Karpas-422 (cell line): ENCODE measurements at regions not wholly inside any gene's neighbourhood (a gene's known extent, or its start where the extent isn't known, plus 50 kb on each side); places are given as distances from the start of the nearest gene placed in this dataset.
"Not testable (repeated sequence)": the region's sequence is repeated elsewhere in the genome, so short reads cannot be mapped to it uniquely, and the experiment has no call there.

Source experiments
- DNase-seq: peaks from one replicate; pipeline ENCODE4 v3.0.0-alpha.2; 2015
- H2AFZ ChIP-seq: fragments of 200-600 bp; sonication (generic); 2 replicates; pipeline ENCODE4 v1.6.1; 2014; ENCODE audit warnings: antibody characterized with exemption, low read length, mixed read lengths
- H3K27ac ChIP-seq: fragments of 200-600 bp; sonication (generic); 2 replicates; pipeline ENCODE4 v1.5.1; 2014; ENCODE audit warnings: mild to moderate bottlenecking, low read length, moderate library complexity
- H3K27me3 ChIP-seq: fragments of 200-600 bp; sonication (generic); 2 replicates; pipeline ENCODE4 v1.6.1; 2014; ENCODE audit warnings: low read length, mixed read lengths
- H3K36me3 ChIP-seq: fragments of 200-600 bp; sonication (generic); 2 replicates; pipeline ENCODE4 v1.6.1; 2014; ENCODE audit warnings: low read length, mixed read lengths; ENCODE audit not compliant: insufficient read depth
- H3K4me1 ChIP-seq: fragments of 200-600 bp; sonication (generic); 2 replicates; pipeline ENCODE4 v1.6.1; 2014; ENCODE audit warnings: mild to moderate bottlenecking, low read length, mixed read lengths
- H3K4me2 ChIP-seq: fragments of 200-600 bp; sonication (generic); 2 replicates; pipeline ENCODE4 v1.6.1; 2014; ENCODE audit warnings: low read length, low read depth, mild to moderate bottlenecking; ENCODE audit not compliant: poor library complexity, severe bottlenecking
- H3K4me3 ChIP-seq: fragments of 200-600 bp; sonication (generic); 2 replicates; pipeline ENCODE4 v1.5.1; 2014; ENCODE audit warnings: mild to moderate bottlenecking, antibody characterized with exemption, low read length, mixed read lengths
- H3K79me2 ChIP-seq: fragments of 200-600 bp; sonication (generic); 2 replicates; pipeline ENCODE4 v1.6.1; 2014; ENCODE audit warnings: mild to moderate bottlenecking, low read length, mixed read lengths
- H3K9ac ChIP-seq: fragments of 200-600 bp; sonication (generic); 2 replicates; pipeline ENCODE4 v1.6.0; 2014; ENCODE audit warnings: low read length
- H3K9me2 ChIP-seq: fragments of 200-600 bp; sonication (generic), shearing (Covaris generic); replicated peaks from 2 replicates; pipeline ENCODE4 v1.6.0; 2014; ENCODE audit warnings: mild to moderate bottlenecking, low read length, moderate library complexity; ENCODE audit not compliant: insufficient read depth
- H3K9me3 ChIP-seq: fragments of 300-700, 200-600 bp; sonication (generic); 2 replicates; pipeline ENCODE4 v1.6.1; 2014; ENCODE audit warnings: low read length, mixed read lengths
- H4K20me1 ChIP-seq: fragments of 200-600 bp; sonication (generic); 2 replicates; pipeline ENCODE4 v1.6.1; 2014; ENCODE audit warnings: mild to moderate bottlenecking, antibody characterized with exemption, low read length, low read depth; ENCODE audit not compliant: insufficient read depth

DNA sequence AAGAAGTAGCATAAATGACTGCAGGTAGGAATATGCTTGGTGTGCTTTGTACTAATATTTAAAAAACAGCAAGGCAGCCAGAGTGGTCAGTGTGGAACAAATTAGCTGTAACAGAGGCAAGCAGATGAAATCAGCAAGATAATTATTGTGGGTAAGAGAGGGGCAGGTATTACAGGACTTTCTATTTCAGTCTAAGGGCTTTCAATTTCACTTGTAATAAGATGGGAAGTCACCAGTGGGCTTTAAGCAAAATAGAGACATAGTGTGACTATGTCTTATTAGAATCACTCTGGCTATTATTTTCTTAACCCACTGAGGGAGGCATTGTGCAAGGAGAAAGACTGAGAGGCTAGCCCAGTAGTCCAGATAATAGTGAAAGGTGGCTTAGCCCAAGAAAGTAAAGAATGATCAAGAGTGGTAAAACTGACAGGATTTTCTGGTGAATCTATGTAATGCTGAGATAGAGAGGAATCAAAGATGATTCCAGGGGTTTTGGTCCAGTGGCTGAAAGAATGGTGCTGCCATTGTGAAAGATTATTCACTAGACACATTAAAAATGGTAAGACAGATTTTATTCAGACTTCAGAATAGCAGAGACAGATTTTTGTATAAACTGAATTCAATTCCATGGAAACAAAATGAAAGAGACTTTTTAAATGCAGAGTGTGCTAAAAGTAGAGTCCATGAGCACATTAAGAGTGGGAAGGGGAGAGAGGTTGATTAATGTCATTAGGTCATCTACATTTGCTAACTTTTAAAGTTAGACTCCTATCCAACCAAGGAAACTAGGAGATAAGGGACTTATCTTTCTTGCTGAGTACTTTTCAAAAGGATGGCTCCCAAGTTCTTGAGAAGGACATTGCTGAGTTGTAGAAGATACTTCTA lies 1136.0 kb downstream of the HACE1 start:
- Histone ChIP-seq H3K9me2 (no peaks in the 10 kb centered on the region), H3K9ac (no peak overlapping the region), H3K27ac (no peak overlapping the region), H3K4me2 (no peak overlapping the region), H3K4me3 (no peak overlapping the region), H3K36me3 (no peaks in the 10 kb centered on the region), H3K27me3 (no peaks in the 10 kb centered on the region), H3K4me1 (no peaks in the 10 kb centered on the region), H3K79me2 (no peaks in the 10 kb centered on the region), H4K20me1 (no peaks in the 10 kb centered on the region), H3K9me3 (no peaks in the 10 kb centered on the region), H2AFZ (no peak overlapping the region)
- DNase-seq, result no peak

- H4K20me1 ChIP-seq, result no peaks in the 10 kb centered on the region
- no peaks in the 10 kb centered on the region for H3K9me3 ChIP-seq
- no peaks in the 10 kb centered on the region for H3K4me1 ChIP-seq
- no peak overlapping the region for H3K4me2 ChIP-seq
- no peak overlapping the region for H3K9ac ChIP-seq
- no peaks in the 10 kb centered on the region for H3K27me3 ChIP-seq
- H3K27ac ChIP-seq, result no peak overlapping the region
- no peak overlapping the region for H3K4me3 ChIP-seq
- H2AFZ ChIP-seq, result no peak overlapping the region
- DNase-seq, result no peak
- no peaks in the 10 kb centered on the region for H3K79me2 ChIP-seq
- H3K36me3 ChIP-seq, result no peaks in the 10 kb centered on the region
- H3K9me2 ChIP-seq, result no peaks in the 10 kb centered on the region
Measured at GRCh38 chr6:103722683-103723082, 1137.0 kb downstream of the HACE1 start.

GRCh38 chr6:103721923-103722322 lies 1137.8 kb downstream of the HACE1 start:
- Histone ChIP-seq H3K27me3 (no peaks in the 10 kb centered on the region), H3K36me3 (no peaks in the 10 kb centered on the region), H3K4me3 (no peak overlapping the region), H4K20me1 (no peaks in the 10 kb centered on the region), H3K4me1 (no peaks in the 10 kb centered on the region), H3K27ac (no peak overlapping the region), H3K9ac (no peak overlapping the region), H3K9me3 (no peaks in the 10 kb centered on the region), H3K9me2 (no peaks in the 10 kb centered on the region), H3K79me2 (no peaks in the 10 kb centered on the region), H2AFZ (no peak overlapping the region), H3K4me2 (no peak overlapping the region)
- no peak for DNase-seq

DNA sequence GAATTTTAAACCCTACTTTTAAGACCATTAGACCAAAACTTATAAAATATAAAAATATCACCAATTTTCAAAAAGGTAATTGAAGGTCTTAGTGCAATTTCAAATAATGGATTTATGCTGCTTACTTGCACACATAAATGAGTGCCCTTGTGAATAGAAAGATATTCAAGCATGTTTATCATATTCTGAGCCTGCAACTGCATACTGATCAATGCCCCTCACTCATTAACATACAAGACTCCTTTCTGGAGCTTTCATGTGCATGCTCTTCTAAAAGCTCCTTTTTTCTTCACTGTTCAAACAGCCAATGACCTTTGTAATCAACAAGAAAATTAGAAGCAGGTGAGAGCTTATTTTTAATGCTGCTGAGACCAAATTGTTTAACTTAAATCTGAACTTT lies 1139.3 kb downstream of the HACE1 start:
- Histone ChIP-seq H3K27me3 (no peaks in the 10 kb centered on the region), H3K4me3 (no peak overlapping the region), H3K4me1 (no peaks in the 10 kb centered on the region), H4K20me1 (no peaks in the 10 kb centered on the region), H3K9me2 (no peaks in the 10 kb centered on the region), H2AFZ (no peak overlapping the region), H3K9me3 (no peaks in the 10 kb centered on the region), H3K9ac (no peak overlapping the region), H3K4me2 (no peak overlapping the region), H3K36me3 (no peaks in the 10 kb centered on the region), H3K79me2 (no peaks in the 10 kb centered on the region), H3K27ac (no peak overlapping the region)
- no peak for DNase-seq

- Histone ChIP-seq H3K9me2 (no peaks in the 10 kb centered on the region), H4K20me1 (no peaks in the 10 kb centered on the region), H3K36me3 (no peaks in the 10 kb centered on the region), H3K9me3 (no peaks in the 10 kb centered on the region), H3K79me2 (no peaks in the 10 kb centered on the region), H3K4me2 (no peak overlapping the region), H3K27me3 (no peaks in the 10 kb centered on the region), H3K9ac (no peak overlapping the region), H3K4me1 (no peaks in the 10 kb centered on the region), H3K4me3 (no peak overlapping the region), H2AFZ (no peak overlapping the region), H3K27ac (no peak overlapping the region)
- DNase-seq, result no peak
Measured at GRCh38 chr6:103719545-103719944, 1140.2 kb downstream of the HACE1 start.

DNA sequence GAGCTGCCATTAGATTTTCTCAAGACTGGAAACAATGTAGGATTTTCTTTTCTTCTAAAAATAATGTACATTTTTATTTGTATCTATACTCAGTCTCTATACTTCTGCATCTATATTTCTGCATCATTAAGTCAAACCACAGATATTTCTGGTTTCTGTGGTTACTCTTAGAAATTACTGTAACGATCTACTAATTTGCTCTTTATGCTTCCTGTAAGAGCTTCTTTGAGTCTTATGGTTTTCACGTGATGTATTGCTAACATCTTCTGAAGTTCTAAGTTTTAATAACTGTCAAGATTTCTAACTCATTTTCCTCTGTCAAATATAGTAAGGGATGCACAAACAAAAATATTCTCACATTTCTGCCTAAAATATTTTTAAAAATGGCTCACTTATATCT lies 1144.5 kb downstream of the HACE1 start:
- no peaks in the 10 kb centered on the region for H3K79me2 ChIP-seq
- no peak for DNase-seq
- no peaks in the 10 kb centered on the region for H4K20me1 ChIP-seq
- H3K9ac ChIP-seq, result no peak overlapping the region
- no peaks in the 10 kb centered on the region for H3K27me3 ChIP-seq
- H3K4me3 ChIP-seq, result no peak overlapping the region
- H3K4me2 ChIP-seq, result no peak overlapping the region
- H3K36me3 ChIP-seq, result no peaks in the 10 kb centered on the region
- H3K27ac ChIP-seq, result no peak overlapping the region
- no peaks in the 10 kb centered on the region for H3K4me1 ChIP-seq
- no peak overlapping the region for H2AFZ ChIP-seq
- no peaks in the 10 kb centered on the region for H3K9me3 ChIP-seq
- H3K9me2 ChIP-seq, result no peaks in the 10 kb centered on the region

DNA sequence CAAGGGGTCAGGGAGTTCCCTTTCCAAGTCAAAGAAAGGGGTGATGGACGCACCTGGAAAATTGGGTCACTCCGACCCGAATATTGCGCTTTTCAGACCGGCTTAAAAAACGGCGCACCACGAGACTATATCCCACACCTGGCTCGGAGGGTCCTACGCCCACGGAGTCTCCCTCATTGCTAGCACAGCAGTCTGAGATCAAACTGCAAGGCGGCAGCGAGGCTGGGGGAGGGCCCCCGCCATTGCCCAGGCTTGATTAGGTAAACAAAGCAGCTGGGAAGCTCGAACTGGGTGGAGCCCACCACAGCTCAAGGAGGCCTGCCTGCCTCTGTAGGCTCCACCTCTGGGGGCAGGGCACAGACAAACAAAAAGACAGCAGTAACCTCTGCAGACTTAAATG lies 1150.5 kb downstream of the HACE1 start:
- H3K9ac ChIP-seq, H3K9me2 ChIP-seq, H4K20me1 ChIP-seq, H2AFZ ChIP-seq, H3K4me1 ChIP-seq, H3K4me3 ChIP-seq, H3K9me3 ChIP-seq, DNase-seq, H3K27ac ChIP-seq, H3K79me2 ChIP-seq, H3K4me2 ChIP-seq, H3K27me3 ChIP-seq, H3K36me3 ChIP-seq: not testable (repeated sequence)

- Histone ChIP-seq H3K36me3 (no peaks in the 10 kb centered on the region), H3K27me3 (no peaks in the 10 kb centered on the region), H3K4me3 (no peak overlapping the region), H3K9ac (no peak overlapping the region), H3K79me2 (no peaks in the 10 kb centered on the region), H3K4me2 (no peak overlapping the region), H3K9me2 (no peaks in the 10 kb centered on the region), H3K27ac (no peak overlapping the region), H3K4me1 (no peaks in the 10 kb centered on the region), H2AFZ (no peak overlapping the region), H4K20me1 (no peaks in the 10 kb centered on the region), H3K9me3 (no peaks in the 10 kb centered on the region)
- DNase-seq, result no peak
Measured at GRCh38 chr6:103707596-103708325, 1152.0 kb downstream of the HACE1 start.
